ENCODE measurements at regions not wholly inside any gene's neighbourhood (a gene's known extent, or its start where the extent isn't known, plus 50 kb on each side); places are given as distances from the start of the nearest gene placed in this dataset.

GRCh38 chr11:119842731-119843130, 113.7 kb upstream of the NECTIN1 start:
- TF ChIP-seq CTCF (IDR thresholded peaks at IDR 0.05; ENCODE audit: insufficient read depth, low read depth, low read length), result no peak
- no peak for TF ChIP-seq EZH2 (IDR thresholded peaks at IDR 0.05; ENCODE audit: insufficient read depth, low read length)

All from astrocyte (in vitro differentiated cells and primary cell).